Large intestine (tissue), 3 donors: ENCODE measurements at regions not wholly inside any gene's neighbourhood (a gene's known extent, or its start where the extent isn't known, plus 50 kb on each side); places are given as distances from the start of the nearest gene placed in this dataset.

ENCODE experiments used
- DNase-seq, 2 donors: peaks; one replicate each; pipeline versions ENCODE4 v3.0.0 to v3.0.0-alpha.2; 2013
- H3K27ac ChIP-seq: one replicate; pipeline ENCODE4 v1.5.1; 2013; ENCODE audit warnings: low read length
- H3K27me3 ChIP-seq: 2 replicates; pipeline ENCODE4 v1.6.1; 2013; ENCODE audit warnings: low read length; ENCODE audit not compliant: control insufficient read depth, insufficient read depth
- H3K36me3 ChIP-seq: 2 replicates; pipeline ENCODE4 v1.6.1; 2013; ENCODE audit warnings: low read length; ENCODE audit not compliant: control insufficient read depth, insufficient read depth
- H3K4me1 ChIP-seq: one replicate; pipeline ENCODE4 v1.6.1; 2013; ENCODE audit warnings: low read length; ENCODE audit not compliant: control insufficient read depth, insufficient read depth
- H3K4me3 ChIP-seq: one replicate; pipeline ENCODE4 v1.5.1; 2013; ENCODE audit warnings: low read length
- H3K9me3 ChIP-seq: one replicate; pipeline ENCODE4 v1.6.1; 2013; ENCODE audit warnings: mild to moderate bottlenecking, low read depth, low read length, moderate library complexity; ENCODE audit not compliant: control insufficient read depth
- WGBS: methylation state at CpG from one replicate; pipeline ENCODE4 v1.1.5; 2013; ENCODE audit warnings: low lambda C conversion rate; ENCODE audit not compliant: insufficient coverage; 5-methylcytosine and 5-hydroxymethylcytosine counted together

GRCh38 chr6:6915813-6916547 lies 191.8 kb upstream of the RREB1 start:
- Histone ChIP-seq H3K36me3 (no peaks in the 10 kb centered on the region), H3K9me3 (no peaks in the 10 kb centered on the region), H3K4me3 (no peak overlapping the region), H3K27ac (no peak overlapping the region), H3K27me3 (no peaks in the 10 kb centered on the region), H3K4me1 (peaks cover 3% of the 10 kb centered on the region)
- DNase-seq = peak in 1 of 2 donors; percentile 41
- 42% methylated on average over 4 of the region's 9 CpGs for WGBS

- no peak overlapping the region for H3K27ac ChIP-seq
Measured at GRCh38 chr6:6916598-6916997, 191.2 kb upstream of the RREB1 start.

GRCh38 chr6:6918216-6918983 lies 189.4 kb upstream of the RREB1 start:
- Histone ChIP-seq H3K9me3 (no peaks in the 10 kb centered on the region), H3K4me3 (no peak overlapping the region), H3K4me1 (peaks cover 3% of the 10 kb centered on the region), H3K36me3 (no peaks in the 10 kb centered on the region), H3K27me3 (no peaks in the 10 kb centered on the region), H3K27ac (no peak overlapping the region)
- DNase-seq = no peak
- WGBS = 81% methylated on average over 3 of the region's 12 CpGs

More at GRCh38 chr6:6916598-6916997, 191.2 kb upstream of the RREB1 start:
- Histone ChIP-seq H3K36me3 (no peaks in the 10 kb centered on the region), H3K9me3 (no peaks in the 10 kb centered on the region), H3K27me3 (no peaks in the 10 kb centered on the region), H3K4me3 (no peak overlapping the region), H3K4me1 (peaks cover 3% of the 10 kb centered on the region)
- DNase-seq = no peak
- no CpG with 5 or more reads among the region's 6 CpGs for WGBS

GRCh38 chr6:6919173-6919572 lies 188.6 kb upstream of the RREB1 start:
- Histone ChIP-seq H3K36me3 (no peaks in the 10 kb centered on the region), H3K4me1 (peaks cover 3% of the 10 kb centered on the region), H3K9me3 (no peaks in the 10 kb centered on the region), H3K27ac (no peak overlapping the region), H3K4me3 (no peak overlapping the region), H3K27me3 (no peaks in the 10 kb centered on the region)
- WGBS = 94% methylated on average over 2 of the region's 2 CpGs
- no peak for DNase-seq

GRCh38 chr6:6920114-6920986 lies 187.4 kb upstream of the RREB1 start:
- 100% methylated on average over 1 of the region's 9 CpGs for WGBS
- Histone ChIP-seq H3K27me3 (no peaks in the 10 kb centered on the region), H3K36me3 (no peaks in the 10 kb centered on the region), H3K27ac (no peak overlapping the region), H3K4me3 (no peak overlapping the region), H3K4me1 (peaks cover 3% of the 10 kb centered on the region), H3K9me3 (no peaks in the 10 kb centered on the region)
- no peak for DNase-seq

- no peak for DNase-seq
- Histone ChIP-seq H3K27me3 (no peaks in the 10 kb centered on the region), H3K9me3 (no peaks in the 10 kb centered on the region), H3K36me3 (no peaks in the 10 kb centered on the region), H3K4me1 (peaks cover 3% of the 10 kb centered on the region), H3K4me3 (no peak overlapping the region), H3K27ac (no peak overlapping the region)
- 80% methylated on average over 2 of the region's 7 CpGs for WGBS
Measured at GRCh38 chr6:6920987-6921313, 186.8 kb upstream of the RREB1 start.

GRCh38 chr6:6922166-6922565 lies 185.6 kb upstream of the RREB1 start:
- WGBS = no CpG with 5 or more reads among the region's 1 CpG
- Histone ChIP-seq H3K27me3 (no peaks in the 10 kb centered on the region), H3K4me1 (no peaks in the 10 kb centered on the region), H3K27ac (no peak overlapping the region), H3K36me3 (no peaks in the 10 kb centered on the region), H3K4me3 (no peak overlapping the region), H3K9me3 (no peaks in the 10 kb centered on the region)
- no peak for DNase-seq

- no peaks in the 10 kb centered on the region for H3K27me3 ChIP-seq
- H3K4me1 ChIP-seq = no peaks in the 10 kb centered on the region
- no peak for DNase-seq
- H3K27ac ChIP-seq = no peak overlapping the region
- no peak overlapping the region for H3K4me3 ChIP-seq
- 90% methylated on average over 2 of the region's 5 CpGs for WGBS
- no peaks in the 10 kb centered on the region for H3K9me3 ChIP-seq
- no peaks in the 10 kb centered on the region for H3K36me3 ChIP-seq
Measured at GRCh38 chr6:6923605-6924004, 184.2 kb upstream of the RREB1 start.

- Histone ChIP-seq H3K27ac (no peak overlapping the region), H3K36me3 (no peaks in the 10 kb centered on the region), H3K4me1 (no peaks in the 10 kb centered on the region), H3K4me3 (no peak overlapping the region), H3K27me3 (no peaks in the 10 kb centered on the region), H3K9me3 (no peaks in the 10 kb centered on the region)
- 100% methylated on average over 1 of the region's 5 CpGs for WGBS
- no peak for DNase-seq
Measured at GRCh38 chr6:6924708-6925107, 183.1 kb upstream of the RREB1 start.

GRCh38 chr6:6925391-6926164 lies 182.2 kb upstream of the RREB1 start:
- Histone ChIP-seq H3K27me3 (no peaks in the 10 kb centered on the region), H3K4me3 (no peak overlapping the region), H3K36me3 (no peaks in the 10 kb centered on the region), H3K9me3 (no peaks in the 10 kb centered on the region), H3K27ac (no peak overlapping the region), H3K4me1 (no peaks in the 10 kb centered on the region)
- 96% methylated on average over 4 of the region's 10 CpGs for WGBS
- no peak for DNase-seq
